ENCODE measurements at regions not wholly inside any gene's neighbourhood (a gene's known extent, or its start where the extent isn't known, plus 50 kb on each side); places are given as distances from the start of the nearest gene placed in this dataset.
A peak's percentile ranks its signal among the peaks of the same experiment; 100 is the strongest.

GRCh38 chr9:91161465-91162300 is 200.0 kb downstream of the AUH start:
- DNase-seq: no peak

- DNase-seq: peak; percentile 58
These were observed 199.4 kb downstream of the AUH start for GRCh38 chr9:91162311-91162710.

- DNase-seq: peak; percentile 92
These were observed 198.8 kb downstream of the AUH start for GRCh38 chr9:91162784-91163443.

- DNase-seq: no peak
These were observed 198.3 kb downstream of the AUH start for GRCh38 chr9:91163444-91163772.

- peak; percentile 65 for DNase-seq
These were observed 197.8 kb downstream of the AUH start for GRCh38 chr9:91163773-91164471.

Measured in MV-4-11 (cell line).